HG02571 (cell line): ENCODE measurements at regions not wholly inside any gene's neighbourhood (a gene's known extent, or its start where the extent isn't known, plus 50 kb on each side); places are given as distances from the start of the nearest gene placed in this dataset.
"Not testable (repeated sequence)": the region's sequence is repeated elsewhere in the genome, so short reads cannot be mapped to it uniquely, and the experiment has no call there.

Experiments used
- ATAC-seq: cut with Tn5 transposase; IDR thresholded peaks from one replicate; pipeline ENCODE4 v1.9.1; 2021; ENCODE audit warnings: mild to moderate bottlenecking, moderate library complexity; ENCODE audit not compliant: unreplicated experiment

DNA sequence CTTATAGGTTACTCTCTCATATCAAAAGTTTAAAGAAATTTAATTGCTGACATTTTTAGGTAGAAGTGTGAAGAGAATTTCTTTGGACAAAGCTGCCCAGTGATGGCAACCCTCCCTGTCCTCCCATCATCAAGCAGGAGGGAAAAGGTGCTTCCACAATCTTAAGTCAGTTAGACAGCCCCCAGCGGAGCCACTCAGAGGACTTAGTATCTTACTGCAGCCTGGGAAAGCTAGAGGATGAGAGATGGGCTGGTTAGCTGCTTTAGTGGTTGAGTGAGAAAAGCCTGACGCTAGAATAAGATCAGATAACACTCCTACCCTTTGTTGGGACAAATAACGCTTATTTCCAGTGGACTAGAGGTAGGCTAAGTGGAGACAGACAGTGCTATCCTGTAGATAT lies 227.1 kb downstream of the RFPL4B start:
- no peak for ATAC-seq

DNA sequence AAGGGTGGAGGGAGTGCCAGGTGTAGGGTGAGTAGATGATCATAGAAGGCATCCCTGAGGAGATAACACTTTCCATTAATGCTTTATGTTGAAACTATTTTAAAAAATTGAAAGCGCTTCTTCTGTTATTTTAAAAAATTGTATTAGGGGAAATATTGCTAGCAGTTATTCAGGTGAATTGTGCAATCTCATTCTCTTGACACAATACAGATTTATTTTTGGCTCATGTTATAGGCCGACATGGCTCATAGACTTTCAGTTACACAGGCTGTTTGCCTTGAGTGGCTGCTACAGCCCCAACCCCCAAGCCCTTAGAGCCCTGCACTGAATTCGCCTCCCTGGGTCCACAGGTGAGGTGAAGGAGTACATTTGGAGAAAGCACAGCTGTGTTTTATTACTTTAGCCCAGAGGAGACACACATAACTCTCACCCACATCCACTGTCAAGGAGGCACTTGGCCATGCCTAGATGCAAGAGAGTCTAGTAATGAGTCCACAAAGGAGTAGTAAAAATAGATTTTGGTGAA lies 228.2 kb downstream of the RFPL4B start:
- ATAC-seq: no peak

DNA sequence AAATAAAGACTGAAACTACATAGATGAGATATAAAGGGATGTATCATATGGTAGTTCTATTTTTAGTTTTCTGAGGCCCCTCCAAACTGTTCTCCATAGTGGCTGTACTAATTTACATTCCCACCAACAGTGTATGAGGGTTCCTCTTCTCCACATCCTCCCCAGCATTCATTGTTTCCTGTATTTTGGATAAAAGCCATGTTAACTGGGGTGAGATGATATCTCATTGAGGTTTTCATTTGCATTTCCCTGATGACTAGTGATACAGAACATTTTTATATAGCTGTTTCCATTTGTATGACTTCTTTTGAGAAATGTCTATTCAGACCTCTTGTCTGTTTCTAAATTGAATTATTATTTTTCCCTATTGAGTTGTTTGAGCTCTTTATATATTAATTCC lies 229.3 kb downstream of the RFPL4B start:
- no peak for ATAC-seq

DNA sequence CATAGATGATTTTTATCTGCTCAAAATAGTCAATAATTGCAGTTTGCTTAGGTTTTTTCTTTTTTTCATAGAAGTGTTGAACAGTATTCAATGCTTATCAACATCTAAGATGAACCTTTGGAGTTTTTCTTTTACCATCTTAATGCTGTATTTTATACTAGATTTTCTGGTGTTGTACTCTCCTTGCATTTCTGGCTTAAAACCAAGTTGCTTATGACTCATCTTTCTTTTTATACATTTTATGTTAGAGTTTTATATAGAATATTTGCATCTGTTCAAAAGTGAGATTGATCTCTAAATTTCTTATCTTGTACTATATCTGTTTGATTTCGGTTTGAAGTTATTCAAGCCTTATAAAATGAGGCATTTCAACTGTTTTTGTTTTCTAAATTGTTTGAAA lies 232.5 kb downstream of the RFPL4B start:
- no peak for ATAC-seq

DNA sequence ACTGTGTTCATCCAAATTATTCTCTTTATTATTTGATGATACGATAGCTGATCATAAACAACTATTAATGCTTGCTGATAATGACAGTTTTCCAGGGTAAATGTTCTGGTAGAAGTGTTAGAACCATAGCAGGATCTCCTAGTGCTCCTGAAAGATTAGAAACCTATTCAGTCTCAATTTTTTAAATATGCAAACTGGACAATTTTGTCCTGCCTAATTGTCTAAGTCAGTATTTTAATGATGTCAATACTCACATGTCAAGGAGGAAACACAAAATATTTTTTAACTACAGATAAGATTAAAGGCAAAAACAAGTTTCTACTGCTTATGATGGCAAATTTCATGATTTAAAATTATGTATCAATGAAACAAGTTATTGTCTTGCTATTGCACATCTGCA lies 233.9 kb downstream of the RFPL4B start:
- ATAC-seq: no peak

DNA sequence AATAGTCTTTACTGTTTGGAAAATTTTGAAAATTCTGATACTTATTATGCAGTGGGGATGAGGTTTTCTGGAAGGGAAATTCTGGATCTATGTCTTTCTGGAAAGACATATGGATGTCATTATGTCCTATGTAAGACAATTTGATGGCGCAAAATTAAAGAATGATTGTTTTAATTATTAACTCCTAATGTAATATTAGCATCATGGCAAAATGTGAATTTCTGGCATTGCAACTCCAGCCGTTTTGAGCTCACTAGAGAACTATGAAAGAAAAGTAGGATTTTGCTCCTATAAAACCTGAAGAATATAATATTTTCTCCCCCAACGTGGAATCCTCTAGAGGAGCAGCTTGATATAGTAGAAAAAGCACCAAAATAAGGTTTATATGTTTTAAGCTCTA lies 243.2 kb downstream of the RFPL4B start:
- no peak for ATAC-seq

DNA sequence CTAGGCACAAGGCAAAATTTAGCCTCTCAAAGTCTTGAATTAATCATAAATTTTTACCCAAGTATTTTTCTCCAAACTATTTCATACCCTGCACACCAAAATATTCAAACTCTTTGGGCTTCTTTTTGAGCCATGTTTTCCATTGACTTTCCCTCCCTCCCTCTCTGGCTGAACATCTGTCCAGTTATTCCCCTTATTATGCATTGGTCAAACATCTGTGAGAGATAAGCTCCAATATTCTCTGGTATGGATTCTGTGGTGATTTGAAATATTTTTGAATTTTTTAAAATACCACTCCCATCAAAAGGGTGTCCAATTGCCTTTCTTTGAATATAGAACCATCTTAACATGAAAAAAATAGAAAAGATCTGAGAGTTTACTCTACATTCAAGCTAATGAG lies 244.2 kb downstream of the RFPL4B start:
- ATAC-seq: no peak

DNA sequence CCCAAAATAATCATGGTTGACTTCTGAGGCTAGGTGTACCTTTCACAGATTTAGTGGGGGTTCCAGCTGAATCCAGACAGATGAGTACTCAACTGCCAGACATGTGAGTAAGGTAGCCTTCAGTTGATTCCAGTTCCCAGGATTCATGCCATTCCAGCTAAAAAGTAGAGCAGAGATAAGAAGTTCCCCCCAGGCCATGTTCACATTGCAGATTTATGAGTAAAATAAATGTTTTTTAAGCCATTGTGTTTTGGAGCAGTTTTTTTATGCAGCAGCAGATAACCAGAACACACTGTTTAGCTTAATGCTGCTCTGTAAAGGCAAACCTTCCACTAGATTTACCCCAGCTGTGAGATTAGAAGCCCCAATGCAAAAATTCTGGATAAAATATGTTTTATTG lies 245.0 kb downstream of the RFPL4B start:
- no peak for ATAC-seq

DNA sequence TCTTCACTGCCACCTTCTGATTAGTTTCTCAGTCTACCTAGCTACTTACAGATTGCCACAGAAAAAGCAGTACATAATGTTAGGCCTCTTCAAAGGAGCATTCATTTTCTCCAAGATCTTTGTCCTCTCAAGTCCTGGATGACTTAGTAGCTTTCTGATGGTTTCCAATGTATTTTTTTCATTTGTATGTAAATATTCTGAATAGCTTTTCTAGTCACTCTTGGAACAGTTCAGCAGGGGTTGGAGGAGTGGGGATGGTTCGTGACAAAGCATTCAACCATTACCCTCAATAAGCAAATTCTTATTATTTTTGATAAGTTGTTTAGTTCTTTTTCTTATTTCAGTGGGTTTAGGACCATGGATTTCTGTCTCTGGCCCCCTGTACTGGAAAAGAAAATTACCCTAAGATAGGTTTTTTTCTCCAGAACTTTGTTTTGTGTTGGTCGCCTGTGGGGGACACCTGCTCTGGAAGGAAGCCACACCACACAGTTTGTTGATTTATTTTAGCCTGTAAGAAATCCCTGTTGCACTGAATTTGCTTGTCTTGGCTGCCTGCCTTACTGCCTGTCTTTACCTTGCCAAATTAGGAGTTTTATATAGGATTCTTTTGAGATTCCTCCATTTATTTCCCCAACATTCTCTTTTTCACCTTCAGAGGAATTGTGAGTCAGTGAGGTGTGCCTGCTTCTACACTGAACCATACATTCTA lies 247.9 kb downstream of the RFPL4B start:
- no peak for ATAC-seq

DNA sequence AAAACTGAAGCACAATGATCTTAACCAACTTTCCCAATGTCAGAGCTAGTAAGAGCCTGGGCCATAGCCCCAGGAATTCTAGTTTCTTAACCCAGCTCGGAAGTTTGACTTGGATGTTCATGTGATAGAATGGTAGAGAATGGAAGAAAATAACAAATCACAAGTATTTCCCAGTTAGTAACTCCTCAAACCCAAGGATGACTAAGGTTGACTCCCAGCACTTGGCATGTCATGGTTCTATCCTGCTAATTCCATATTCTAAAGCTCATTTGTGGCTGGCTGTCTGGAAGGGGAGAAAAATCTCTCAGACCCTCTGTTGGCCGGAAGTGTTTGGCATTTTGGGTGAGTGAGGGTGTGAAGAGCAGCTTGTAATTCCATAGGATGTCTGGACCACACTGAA lies 248.7 kb downstream of the RFPL4B start:
- ATAC-seq: no peak

DNA sequence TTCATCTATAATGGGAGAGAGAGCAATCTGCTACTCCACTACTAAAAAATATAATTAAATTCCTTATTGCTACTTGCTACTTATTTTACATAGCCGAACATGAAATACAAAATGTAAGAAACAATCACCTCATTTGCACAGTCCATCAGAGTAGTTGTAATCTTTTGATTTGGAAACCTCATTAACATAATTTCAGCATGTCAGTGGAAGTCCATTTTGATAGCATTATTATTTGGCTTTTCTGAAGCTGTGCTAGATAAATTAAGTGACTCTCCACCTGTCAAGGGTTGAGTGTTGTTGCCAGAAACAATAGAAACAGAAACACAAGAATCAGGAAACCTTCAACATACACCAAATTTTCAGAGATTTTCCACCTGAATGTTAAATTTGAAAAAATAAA lies 250.0 kb downstream of the RFPL4B start:
- ATAC-seq: no peak

DNA sequence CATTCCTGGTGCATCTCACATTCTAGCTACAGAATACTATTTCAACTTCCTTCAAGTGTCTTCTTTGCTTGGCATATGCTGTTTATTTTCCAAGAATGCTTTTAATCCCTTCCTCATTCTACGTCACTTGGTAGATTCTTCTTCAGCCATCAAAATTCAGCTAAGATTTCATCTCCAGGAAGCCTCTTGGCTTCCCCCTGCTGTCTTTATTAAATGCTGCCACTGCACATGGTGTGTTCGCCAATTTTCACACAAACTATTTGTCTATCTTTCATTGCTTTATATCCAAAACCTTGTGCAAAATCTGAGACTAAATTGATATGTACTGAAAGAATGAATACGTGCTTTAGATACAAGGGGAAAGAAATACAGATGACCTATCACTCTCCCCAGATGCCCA lies 253.0 kb downstream of the RFPL4B start:
- no peak for ATAC-seq

DNA sequence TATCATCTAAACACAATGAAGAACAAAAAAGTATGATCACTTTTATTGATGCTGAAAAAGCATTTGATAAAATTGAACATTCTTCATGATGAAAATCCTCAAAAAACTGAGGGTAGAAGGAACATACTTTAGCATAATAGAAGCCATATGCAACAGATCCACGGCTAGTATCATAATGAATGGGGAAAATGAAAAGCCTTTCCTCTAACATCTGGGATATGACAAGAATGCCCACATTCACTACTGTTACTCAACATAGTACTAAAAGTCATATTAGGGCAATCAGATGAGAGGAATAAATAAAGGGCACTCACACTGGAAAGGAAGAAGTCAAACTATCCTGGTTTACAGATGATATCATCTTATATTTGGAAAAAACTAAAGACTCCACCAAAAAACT lies 256.6 kb downstream of the RFPL4B start:
- ATAC-seq: no peak

DNA sequence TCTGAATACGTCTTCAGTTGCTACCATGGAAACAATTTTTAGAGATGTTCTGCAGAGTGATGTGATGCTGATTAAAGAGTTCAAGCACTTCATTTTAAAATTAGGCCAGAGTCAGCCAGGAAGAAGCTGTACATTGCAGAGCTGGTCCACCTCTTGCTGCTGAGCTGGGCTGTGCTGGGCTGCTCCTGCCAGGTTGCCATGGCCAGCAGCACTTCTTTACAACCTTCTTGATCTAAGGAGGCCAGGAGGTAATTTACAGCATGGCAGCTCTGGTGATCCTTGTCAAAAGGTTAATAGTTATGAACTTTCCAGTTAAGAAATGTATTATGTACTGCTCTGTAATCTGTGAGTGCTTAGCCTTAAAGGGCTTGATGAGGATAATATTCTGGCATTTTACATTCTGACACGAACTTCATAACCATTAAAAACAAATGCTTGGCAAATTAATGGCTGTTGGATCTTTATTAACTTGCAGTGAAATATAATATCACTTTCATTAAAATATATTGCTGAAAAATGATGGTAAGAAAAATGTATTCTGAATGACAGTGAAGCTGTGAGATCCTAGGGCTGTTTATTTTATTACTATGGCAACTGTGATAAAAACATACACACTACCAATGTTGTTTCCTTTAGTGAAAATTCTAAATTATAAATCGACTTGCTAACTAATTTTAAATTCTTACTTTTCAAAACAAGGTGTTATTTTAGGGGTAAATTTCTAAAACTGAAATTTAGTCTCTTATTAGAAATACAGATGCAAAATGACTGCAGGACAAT lies 259.7 kb downstream of the RFPL4B start:
- no peak for ATAC-seq

DNA sequence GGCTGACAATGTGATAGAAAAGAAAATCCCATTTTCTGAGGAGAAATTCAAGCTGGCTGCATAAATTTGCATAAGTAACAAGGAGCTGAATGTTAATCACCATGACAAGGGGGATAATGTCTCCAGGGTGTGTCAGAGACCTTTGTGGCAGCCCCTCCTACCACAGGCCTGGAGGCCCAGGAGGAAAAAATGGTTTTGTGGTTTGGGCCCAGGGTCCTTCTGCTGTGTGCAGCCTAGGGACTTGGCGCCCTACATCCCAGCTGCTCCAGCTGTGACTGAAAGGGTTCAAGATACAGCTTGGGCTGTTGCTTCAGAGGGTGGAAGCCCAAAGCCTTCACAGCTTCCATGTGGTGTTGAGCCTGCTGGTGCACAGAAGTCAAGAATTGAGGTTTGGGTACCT lies 261.8 kb downstream of the RFPL4B start:
- ATAC-seq: not testable (repeated sequence)

DNA sequence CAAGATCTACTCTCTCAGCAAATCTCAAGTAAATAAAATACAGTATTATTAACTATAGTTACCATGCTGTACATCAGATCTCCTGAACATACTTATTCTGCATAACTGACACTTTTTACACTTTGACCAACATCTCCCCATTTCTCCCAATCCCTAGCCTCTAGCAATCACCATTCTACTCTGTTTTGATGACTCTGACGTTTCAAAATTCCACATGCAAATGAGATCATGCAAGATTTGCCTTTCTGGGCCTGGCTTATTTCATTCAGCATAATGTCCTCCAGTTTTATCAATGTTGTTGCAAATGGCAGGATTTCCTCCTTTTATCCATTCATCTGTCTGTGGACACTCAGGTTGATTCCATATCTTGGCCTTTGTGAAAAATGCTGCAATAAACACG lies 266.3 kb downstream of the RFPL4B start:
- no peak for ATAC-seq

DNA sequence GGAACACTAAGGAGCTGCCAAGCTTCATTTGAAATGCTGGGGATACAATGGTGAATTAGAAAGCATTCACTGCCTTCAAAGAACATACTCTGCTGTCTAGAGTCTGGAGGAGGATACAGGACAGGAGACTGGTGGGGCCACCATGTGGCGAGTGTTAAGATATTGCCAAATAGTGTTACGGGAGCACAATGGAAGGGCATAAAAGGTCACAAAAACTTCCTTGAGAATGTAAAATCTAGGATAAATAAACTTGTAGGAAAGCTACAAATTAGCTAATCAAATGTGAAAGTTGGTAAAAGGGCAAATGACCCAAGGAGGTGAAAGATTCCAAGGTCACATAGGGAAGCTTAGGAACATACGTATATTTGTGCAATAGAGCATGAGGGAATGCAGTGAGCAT lies 271.7 kb downstream of the RFPL4B start:
- no peak for ATAC-seq

DNA sequence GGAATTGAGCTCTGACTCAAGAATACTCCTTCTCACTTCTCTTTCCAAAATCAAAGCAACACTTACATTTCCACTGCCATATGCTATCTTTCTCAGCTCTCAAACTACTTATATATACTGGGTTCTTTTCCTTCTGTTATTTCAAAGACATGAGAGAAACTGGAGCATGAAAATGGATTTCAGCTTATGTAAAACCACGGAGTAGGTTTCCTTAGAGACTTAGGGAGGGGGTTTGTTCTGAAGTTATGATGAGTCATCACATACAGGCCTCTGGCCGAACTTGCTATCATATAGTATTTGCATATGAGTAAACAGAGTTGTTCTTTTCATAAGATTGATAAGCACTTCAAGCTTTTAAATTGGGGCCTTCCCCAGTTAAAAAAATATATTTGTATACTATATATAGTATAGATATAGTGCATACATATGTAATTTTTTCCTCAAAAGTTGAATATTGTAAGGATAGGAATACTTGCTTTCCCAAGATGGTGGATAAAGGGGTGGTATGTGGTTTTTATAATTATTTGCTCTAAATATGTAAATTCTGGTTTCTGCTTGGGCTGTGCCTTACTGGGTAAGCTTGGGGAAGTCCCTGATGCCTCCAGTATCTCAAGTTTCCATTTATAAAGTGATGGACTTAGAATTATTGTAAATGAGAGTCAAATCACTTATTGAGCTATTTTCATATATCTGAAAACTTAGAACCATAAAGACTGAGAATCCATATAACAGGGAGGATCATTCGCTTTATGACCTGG lies 273.9 kb downstream of the RFPL4B start:
- ATAC-seq: no peak

DNA sequence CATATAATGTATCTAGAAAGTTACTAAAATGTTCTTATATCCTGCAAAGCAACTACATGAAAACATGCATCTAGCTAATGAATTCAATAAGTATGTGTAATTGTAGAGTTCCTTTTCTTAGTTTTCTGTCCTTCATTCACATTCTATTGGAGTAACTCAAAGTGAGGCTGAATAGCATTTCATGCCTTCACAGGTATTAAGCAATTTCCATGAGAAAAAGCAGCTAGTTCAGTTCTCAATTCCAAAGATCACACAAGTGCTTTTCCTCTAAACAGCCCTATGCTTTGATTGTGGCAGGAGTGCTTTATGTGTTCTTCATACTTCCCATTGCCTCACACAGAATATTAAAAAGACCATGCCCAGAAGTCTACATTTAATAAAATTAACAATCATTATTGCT lies 274.9 kb downstream of the RFPL4B start:
- no peak for ATAC-seq

DNA sequence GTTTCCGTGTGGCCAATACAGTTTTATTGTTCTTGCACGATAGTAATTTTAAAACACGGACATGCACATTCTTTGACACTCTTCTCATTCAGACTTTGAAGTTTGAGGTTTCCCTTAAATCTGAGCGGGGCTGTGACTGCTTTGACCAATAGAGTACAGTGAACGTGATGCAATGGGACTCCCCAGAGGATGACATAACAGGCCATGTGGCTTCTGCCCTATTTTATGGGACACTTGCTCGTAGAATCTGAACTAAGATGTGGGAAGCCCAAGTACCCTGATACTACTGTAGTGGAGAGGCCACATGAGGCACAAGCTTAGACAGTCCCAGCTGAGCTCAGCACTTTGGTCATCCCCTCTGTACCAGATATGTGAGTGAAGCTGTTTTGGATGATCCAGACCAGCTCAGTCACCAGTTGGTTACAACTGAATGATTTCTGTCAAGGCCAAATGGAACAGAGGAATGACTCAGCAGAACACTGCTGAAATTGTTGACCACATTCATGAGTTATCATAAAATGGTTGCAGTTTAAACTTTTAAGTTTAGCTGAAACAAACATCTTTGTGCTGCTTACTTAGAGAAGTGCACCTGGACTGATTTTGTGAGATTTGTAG lies 279.4 kb downstream of the RFPL4B start:
- ATAC-seq: no peak

DNA sequence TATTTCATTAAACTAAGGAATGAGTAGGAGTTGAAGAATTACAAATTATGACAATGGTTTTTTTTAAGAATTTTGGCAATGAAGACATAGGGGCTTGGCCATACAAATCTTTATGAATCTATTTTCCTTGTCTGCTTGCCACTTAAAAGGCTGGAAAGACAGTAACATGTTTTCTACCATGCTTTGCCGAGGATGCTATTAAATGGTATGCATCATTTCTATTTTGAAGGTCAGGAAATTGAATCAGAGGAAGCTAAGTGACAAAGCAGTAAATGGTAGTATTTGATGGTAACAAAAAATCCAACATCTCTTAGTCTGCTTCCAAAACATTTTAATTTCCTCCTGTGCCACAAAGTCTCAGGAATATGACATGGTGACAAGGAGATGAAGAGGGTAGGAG lies 287.2 kb downstream of the RFPL4B start:
- no peak for ATAC-seq
